ENCODE measurements at regions not wholly inside any gene's neighbourhood (a gene's known extent, or its start where the extent isn't known, plus 50 kb on each side); places are given as distances from the start of the nearest gene placed in this dataset.

GRCh38 chr4:125719987-125720386 is 405.2 kb downstream of the FAT4 start:
- ATAC-seq, result no peak
- TF ChIP-seq CSDC2 (CRISPR knock-in tag; IDR thresholded peaks at IDR 0.05) (no peak), CSRNP3 (CRISPR knock-in tag; IDR thresholded peaks at IDR 0.05) (no peak), ZFP3 (CRISPR knock-in tag; IDR thresholded peaks at IDR 0.05) (no peak), ZNF565 (CRISPR knock-in tag; conservative IDR thresholded peaks at IDR 0.05; ENCODE audit: low read depth) (no peak), BACH2 (CRISPR knock-in tag; IDR thresholded peaks at IDR 0.05; ENCODE audit: borderline replicate concordance) (no peak), PPARA (CRISPR knock-in tag; IDR thresholded peaks at IDR 0.05; ENCODE audit: borderline replicate concordance) (no peak)

DNA sequence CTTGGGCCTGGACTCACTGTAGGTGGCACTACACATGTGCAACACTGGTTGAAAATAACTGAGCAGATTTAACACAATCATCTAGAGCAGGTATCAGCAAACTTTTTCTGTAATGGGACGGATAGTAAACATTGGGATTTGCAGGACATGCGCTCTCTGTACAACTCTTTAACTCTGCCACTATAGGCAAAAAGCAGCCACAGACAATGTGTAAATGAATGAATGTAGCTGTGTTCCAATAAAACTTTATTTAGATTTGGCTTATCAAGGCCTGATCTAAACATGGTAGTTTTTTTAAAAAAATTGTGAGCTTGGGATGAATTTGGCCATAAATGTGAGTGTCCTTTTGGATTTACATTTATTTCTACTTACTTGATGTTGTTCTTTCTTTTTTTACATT is 407.3 kb downstream of the FAT4 start:
- ATAC-seq, result no peak
- no peak for TF ChIP-seq ISL1 (CRISPR knock-in tag; IDR thresholded peaks at IDR 0.05)

GRCh38 chr4:125725957-125726525 is 411.3 kb downstream of the FAT4 start:
- TF ChIP-seq ZNF565 (CRISPR knock-in tag; conservative IDR thresholded peaks at IDR 0.05; ENCODE audit: low read depth) (no peak), ZFP30 (CRISPR knock-in tag; IDR thresholded peaks at IDR 0.05) (no peak), POU6F1 (CRISPR knock-in tag; IDR thresholded peaks at IDR 0.05; ENCODE audit: borderline replicate concordance, low read depth) (no peak), TCF4 (CRISPR knock-in tag; IDR thresholded peaks at IDR 0.05; ENCODE audit: borderline replicate concordance) (no peak), OSR1 (CRISPR knock-in tag; IDR thresholded peaks at IDR 0.05) (no peak), BACH2 (CRISPR knock-in tag; IDR thresholded peaks at IDR 0.05; ENCODE audit: borderline replicate concordance) (no peak), SNAI2 (CRISPR knock-in tag; IDR thresholded peaks at IDR 0.05) (no peak), RARB (CRISPR knock-in tag; IDR thresholded peaks at IDR 0.05) (no peak), TOX (CRISPR knock-in tag; IDR thresholded peaks at IDR 0.05; ENCODE audit: borderline replicate concordance) (no peak), PPARA (CRISPR knock-in tag; IDR thresholded peaks at IDR 0.05; ENCODE audit: borderline replicate concordance) (no peak), ZNF70 (CRISPR knock-in tag; IDR thresholded peaks at IDR 0.05) (no peak)
- TF ChIP-seq, protein P1, sequence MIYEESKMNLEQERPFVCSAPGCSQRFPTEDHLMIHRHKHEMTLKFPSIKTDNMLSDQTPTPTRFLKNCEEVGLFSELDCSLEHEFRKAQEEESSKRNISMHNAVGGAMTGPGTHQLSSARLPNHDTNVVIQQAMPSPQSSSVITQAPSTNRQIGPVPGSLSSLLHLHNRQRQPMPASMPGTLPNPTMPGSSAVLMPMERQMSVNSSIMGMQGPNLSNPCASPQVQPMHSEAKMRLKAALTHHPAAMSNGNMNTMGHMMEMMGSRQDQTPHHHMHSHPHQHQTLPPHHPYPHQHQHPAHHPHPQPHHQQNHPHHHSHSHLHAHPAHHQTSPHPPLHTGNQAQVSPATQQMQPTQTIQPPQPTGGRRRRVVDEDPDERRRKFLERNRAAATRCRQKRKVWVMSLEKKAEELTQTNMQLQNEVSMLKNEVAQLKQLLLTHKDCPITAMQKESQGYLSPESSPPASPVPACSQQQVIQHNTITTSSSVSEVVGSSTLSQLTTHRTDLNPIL (CRISPR knock-in tag; IDR thresholded peaks at IDR 0.05; ENCODE audit: low read depth), result no peak
- ATAC-seq, result no peak

- no peak for ATAC-seq
- TF ChIP-seq GLIS3 (CRISPR knock-in tag; IDR thresholded peaks at IDR 0.05) (no peak), ZC3H10 (CRISPR knock-in tag; IDR thresholded peaks at IDR 0.05) (no peak), CSDC2 (CRISPR knock-in tag; IDR thresholded peaks at IDR 0.05) (no peak), TCF4 (CRISPR knock-in tag; IDR thresholded peaks at IDR 0.05; ENCODE audit: borderline replicate concordance) (no peak), ZNF565 (CRISPR knock-in tag; conservative IDR thresholded peaks at IDR 0.05; ENCODE audit: low read depth) (no peak), SNAI2 (CRISPR knock-in tag; IDR thresholded peaks at IDR 0.05) (no peak), TOX (CRISPR knock-in tag; IDR thresholded peaks at IDR 0.05; ENCODE audit: borderline replicate concordance) (no peak), POU6F1 (CRISPR knock-in tag; IDR thresholded peaks at IDR 0.05; ENCODE audit: borderline replicate concordance, low read depth) (no peak), CSRNP3 (CRISPR knock-in tag; IDR thresholded peaks at IDR 0.05) (no peak), ZNF8 (CRISPR knock-in tag; IDR thresholded peaks at IDR 0.05) (no peak), ESRRG (CRISPR knock-in tag; IDR thresholded peaks at IDR 0.05) (no peak), PATZ1 (CRISPR knock-in tag; IDR thresholded peaks at IDR 0.05; ENCODE audit: borderline replicate concordance) (no peak), RARB (CRISPR knock-in tag; IDR thresholded peaks at IDR 0.05) (no peak)
- TF ChIP-seq, protein P1 (CRISPR knock-in tag; IDR thresholded peaks at IDR 0.05; ENCODE audit: low read depth), result no peak
- TF ChIP-seq, protein P2, sequence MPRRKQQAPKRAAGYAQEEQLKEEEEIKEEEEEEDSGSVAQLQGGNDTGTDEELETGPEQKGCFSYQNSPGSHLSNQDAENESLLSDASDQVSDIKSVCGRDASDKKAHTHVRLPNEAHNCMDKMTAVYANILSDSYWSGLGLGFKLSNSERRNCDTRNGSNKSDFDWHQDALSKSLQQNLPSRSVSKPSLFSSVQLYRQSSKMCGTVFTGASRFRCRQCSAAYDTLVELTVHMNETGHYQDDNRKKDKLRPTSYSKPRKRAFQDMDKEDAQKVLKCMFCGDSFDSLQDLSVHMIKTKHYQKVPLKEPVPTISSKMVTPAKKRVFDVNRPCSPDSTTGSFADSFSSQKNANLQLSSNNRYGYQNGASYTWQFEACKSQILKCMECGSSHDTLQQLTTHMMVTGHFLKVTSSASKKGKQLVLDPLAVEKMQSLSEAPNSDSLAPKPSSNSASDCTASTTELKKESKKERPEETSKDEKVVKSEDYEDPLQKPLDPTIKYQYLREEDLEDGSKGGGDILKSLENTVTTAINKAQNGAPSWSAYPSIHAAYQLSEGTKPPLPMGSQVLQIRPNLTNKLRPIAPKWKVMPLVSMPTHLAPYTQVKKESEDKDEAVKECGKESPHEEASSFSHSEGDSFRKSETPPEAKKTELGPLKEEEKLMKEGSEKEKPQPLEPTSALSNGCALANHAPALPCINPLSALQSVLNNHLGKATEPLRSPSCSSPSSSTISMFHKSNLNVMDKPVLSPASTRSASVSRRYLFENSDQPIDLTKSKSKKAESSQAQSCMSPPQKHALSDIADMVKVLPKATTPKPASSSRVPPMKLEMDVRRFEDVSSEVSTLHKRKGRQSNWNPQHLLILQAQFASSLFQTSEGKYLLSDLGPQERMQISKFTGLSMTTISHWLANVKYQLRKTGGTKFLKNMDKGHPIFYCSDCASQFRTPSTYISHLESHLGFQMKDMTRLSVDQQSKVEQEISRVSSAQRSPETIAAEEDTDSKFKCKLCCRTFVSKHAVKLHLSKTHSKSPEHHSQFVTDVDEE (CRISPR knock-in tag; IDR thresholded peaks at IDR 0.05), result no peak
Observed at GRCh38 chr4:125727931-125728330, 413.2 kb downstream of the FAT4 start.
